ENCODE measurements at regions not wholly inside any gene's neighbourhood (a gene's known extent, or its start where the extent isn't known, plus 50 kb on each side); places are given as distances from the start of the nearest gene placed in this dataset.
"Not testable (repeated sequence)": the region's sequence is repeated elsewhere in the genome, so short reads cannot be mapped to it uniquely, and the experiment has no call there.

- Histone ChIP-seq H3K4me1 (ENCODE audit: insufficient read depth, low read length) (no peaks in the 10 kb centered on the region), H3K4me3 (ENCODE audit: insufficient read depth, low read length) (no peak overlapping the region), H3K9me3 (ENCODE audit: low read depth, low read length) (no peaks in the 10 kb centered on the region), H3K36me3 (ENCODE audit: insufficient read depth, low read length) (no peaks in the 10 kb centered on the region), H3K27me3 (ENCODE audit: insufficient read depth, low read length) (no peaks in the 10 kb centered on the region), H2AFZ (ENCODE audit: low read length) (no peak overlapping the region), H3K79me2 (ENCODE audit: insufficient read depth, low read length) (no peaks in the 10 kb centered on the region), H3K4me2 (ENCODE audit: insufficient read depth, low read length) (no peak overlapping the region), H3K27ac (ENCODE audit: low read depth, low read length) (no peak overlapping the region), H4K20me1 (ENCODE audit: insufficient read depth, low read length) (no peaks in the 10 kb centered on the region)
- DNase-seq (ENCODE audit: insufficient read length, low spot score, missing footprints): no peak
- no peak for TF ChIP-seq CTCF (IDR thresholded peaks at IDR 0.05; ENCODE audit: extremely low read depth, low read depth, low read length)
Measured at GRCh38 chr5:30147976-30148375, 1045.5 kb upstream of the CDH6 start.

- H3K36me3 ChIP-seq (ENCODE audit: insufficient read depth, low read length); H3K79me2 ChIP-seq (ENCODE audit: insufficient read depth, low read length); H3K27me3 ChIP-seq (ENCODE audit: insufficient read depth, low read length); H3K4me3 ChIP-seq (ENCODE audit: insufficient read depth, low read length); H2AFZ ChIP-seq (ENCODE audit: low read length); H4K20me1 ChIP-seq (ENCODE audit: insufficient read depth, low read length); H3K4me1 ChIP-seq (ENCODE audit: insufficient read depth, low read length); DNase-seq (ENCODE audit: insufficient read length, low spot score, missing footprints); H3K4me2 ChIP-seq (ENCODE audit: insufficient read depth, low read length); H3K27ac ChIP-seq (ENCODE audit: low read depth, low read length); H3K9me3 ChIP-seq (ENCODE audit: low read depth, low read length): not testable (repeated sequence)
Measured at GRCh38 chr5:30144059-30144458, 1049.4 kb upstream of the CDH6 start.

GRCh38 chr5:30142432-30142831, 1051.1 kb upstream of the CDH6 start:
- DNase-seq (ENCODE audit: insufficient read length, low spot score, missing footprints): no peak
- TF ChIP-seq CTCF (IDR thresholded peaks at IDR 0.05; ENCODE audit: extremely low read depth, low read depth, low read length): no peak
- no peak overlapping the region for H2AFZ ChIP-seq (ENCODE audit: low read length)
- no peaks in the 10 kb centered on the region for H3K79me2 ChIP-seq (ENCODE audit: insufficient read depth, low read length)
- no peak overlapping the region for H3K4me2 ChIP-seq (ENCODE audit: insufficient read depth, low read length)
- no peaks in the 10 kb centered on the region for H3K9me3 ChIP-seq (ENCODE audit: low read depth, low read length)
- no peak overlapping the region for H3K4me3 ChIP-seq (ENCODE audit: insufficient read depth, low read length)
- no peak overlapping the region for H3K27ac ChIP-seq (ENCODE audit: low read depth, low read length)
- no peaks in the 10 kb centered on the region for H4K20me1 ChIP-seq (ENCODE audit: insufficient read depth, low read length)
- no peaks in the 10 kb centered on the region for H3K36me3 ChIP-seq (ENCODE audit: insufficient read depth, low read length)
- H3K4me1 ChIP-seq (ENCODE audit: insufficient read depth, low read length): no peaks in the 10 kb centered on the region
- H3K27me3 ChIP-seq (ENCODE audit: insufficient read depth, low read length): no peaks in the 10 kb centered on the region

GRCh38 chr5:30121043-30121442, 1072.4 kb upstream of the CDH6 start:
- Histone ChIP-seq H4K20me1 (ENCODE audit: insufficient read depth, low read length) (no peaks in the 10 kb centered on the region), H3K4me2 (ENCODE audit: insufficient read depth, low read length) (no peak overlapping the region), H2AFZ (ENCODE audit: low read length) (no peak overlapping the region), H3K4me1 (ENCODE audit: insufficient read depth, low read length) (no peaks in the 10 kb centered on the region), H3K4me3 (ENCODE audit: insufficient read depth, low read length) (no peak overlapping the region), H3K27me3 (ENCODE audit: insufficient read depth, low read length) (no peaks in the 10 kb centered on the region), H3K9me3 (ENCODE audit: low read depth, low read length) (peaks cover 4% of the 10 kb centered on the region), H3K27ac (ENCODE audit: low read depth, low read length) (no peak overlapping the region), H3K79me2 (ENCODE audit: insufficient read depth, low read length) (no peaks in the 10 kb centered on the region), H3K36me3 (ENCODE audit: insufficient read depth, low read length) (no peaks in the 10 kb centered on the region)
- no peak for TF ChIP-seq CTCF (IDR thresholded peaks at IDR 0.05; ENCODE audit: extremely low read depth, low read depth, low read length)
- no peak for DNase-seq (ENCODE audit: insufficient read length, low spot score, missing footprints)

- no peaks in the 10 kb centered on the region for H3K27me3 ChIP-seq (ENCODE audit: insufficient read depth, low read length)
- H3K27ac ChIP-seq (ENCODE audit: low read depth, low read length): no peak overlapping the region
- no peak overlapping the region for H3K4me3 ChIP-seq (ENCODE audit: insufficient read depth, low read length)
- H4K20me1 ChIP-seq (ENCODE audit: insufficient read depth, low read length): no peaks in the 10 kb centered on the region
- H3K36me3 ChIP-seq (ENCODE audit: insufficient read depth, low read length): no peaks in the 10 kb centered on the region
- H3K79me2 ChIP-seq (ENCODE audit: insufficient read depth, low read length): no peaks in the 10 kb centered on the region
- no peak overlapping the region for H3K4me2 ChIP-seq (ENCODE audit: insufficient read depth, low read length)
- DNase-seq (ENCODE audit: insufficient read length, low spot score, missing footprints): no peak
- no peak overlapping the region for H2AFZ ChIP-seq (ENCODE audit: low read length)
- no peak for TF ChIP-seq CTCF (IDR thresholded peaks at IDR 0.05; ENCODE audit: extremely low read depth, low read depth, low read length)
- no peaks in the 10 kb centered on the region for H3K9me3 ChIP-seq (ENCODE audit: low read depth, low read length)
- H3K4me1 ChIP-seq (ENCODE audit: insufficient read depth, low read length): no peaks in the 10 kb centered on the region
Measured at GRCh38 chr5:30117135-30117534, 1076.4 kb upstream of the CDH6 start.

Data from osteoblast (primary cell).